WTC11 (cell line): ENCODE measurements at regions not wholly inside any gene's neighbourhood (a gene's known extent, or its start where the extent isn't known, plus 50 kb on each side); places are given as distances from the start of the nearest gene placed in this dataset.

Experiments used
- ATF1 ChIP-seq: sonication (generic); formaldehyde crosslinking; IDR thresholded peaks from 2 replicates; pipeline ENCODE4 v1.8.1; 2023; ENCODE audit warnings: mild to moderate bottlenecking, moderate library complexity, missing genetic modification reagents
- CTCF ChIP-seq: fragments of 200-600 bp; IDR thresholded peaks from 2 replicates; pipeline ENCODE4 v1.8.0; 2022; ENCODE audit warnings: antibody characterized with exemption
- MAX ChIP-seq: sonication (generic); formaldehyde crosslinking; IDR thresholded peaks from 2 replicates; pipeline ENCODE4 v1.8.0; 2022; ENCODE audit warnings: mild to moderate bottlenecking, missing genetic modification reagents
- NFE2L1 ChIP-seq: sonication (generic); formaldehyde crosslinking; IDR thresholded peaks from 2 replicates; pipeline ENCODE4 v1.8.1; 2023; ENCODE audit warnings: missing genetic modification reagents
- SP1 ChIP-seq: sonication (generic); formaldehyde crosslinking; conservative IDR thresholded peaks from 2 replicates; pipeline ENCODE4 v1.8.1; 2022; ENCODE audit warnings: missing genetic modification reagents
- TCF7 ChIP-seq: sonication (generic); formaldehyde crosslinking; IDR thresholded peaks from 2 replicates; pipeline ENCODE4 v1.8.0; 2022; ENCODE audit warnings: mild to moderate bottlenecking, low read depth, missing genetic modification reagents, moderate library complexity
- TF ChIP-seq, protein P1 (sequence below): sonication (generic); formaldehyde crosslinking; IDR thresholded peaks from 2 replicates; pipeline ENCODE4 v1.8.0; 2022; ENCODE audit warnings: missing genetic modification reagents

DNA sequence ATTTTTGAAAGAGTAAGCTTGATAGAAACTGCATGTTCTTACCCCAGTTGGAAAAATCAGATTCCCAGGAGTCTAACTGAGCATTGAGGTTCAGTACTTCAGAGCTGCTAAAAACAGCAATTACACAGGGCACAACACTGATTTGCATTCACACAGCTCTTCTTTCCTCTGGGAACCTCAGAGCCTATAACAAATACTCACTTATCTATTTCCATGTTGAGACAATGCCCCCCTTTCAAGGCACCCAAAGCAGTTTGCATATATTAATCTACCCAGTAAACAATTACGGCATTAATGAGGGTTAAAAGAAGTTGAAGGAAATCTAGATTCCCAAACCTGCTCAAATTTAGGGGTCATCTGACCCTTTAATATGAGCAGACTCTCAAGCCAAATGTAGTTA lies 126.9 kb upstream of the SLC35F3 start:
- TF ChIP-seq CTCF, result no peak
- TF ChIP-seq ATF1 (CRISPR knock-in tag), result no peak
- no peak for TF ChIP-seq MAX (CRISPR knock-in tag)
- TF ChIP-seq SP1 (CRISPR knock-in tag), result no peak
- TF ChIP-seq NFE2L1 (CRISPR knock-in tag), result no peak
- TF ChIP-seq TCF7, result no peak
- TF ChIP-seq, protein P1, sequence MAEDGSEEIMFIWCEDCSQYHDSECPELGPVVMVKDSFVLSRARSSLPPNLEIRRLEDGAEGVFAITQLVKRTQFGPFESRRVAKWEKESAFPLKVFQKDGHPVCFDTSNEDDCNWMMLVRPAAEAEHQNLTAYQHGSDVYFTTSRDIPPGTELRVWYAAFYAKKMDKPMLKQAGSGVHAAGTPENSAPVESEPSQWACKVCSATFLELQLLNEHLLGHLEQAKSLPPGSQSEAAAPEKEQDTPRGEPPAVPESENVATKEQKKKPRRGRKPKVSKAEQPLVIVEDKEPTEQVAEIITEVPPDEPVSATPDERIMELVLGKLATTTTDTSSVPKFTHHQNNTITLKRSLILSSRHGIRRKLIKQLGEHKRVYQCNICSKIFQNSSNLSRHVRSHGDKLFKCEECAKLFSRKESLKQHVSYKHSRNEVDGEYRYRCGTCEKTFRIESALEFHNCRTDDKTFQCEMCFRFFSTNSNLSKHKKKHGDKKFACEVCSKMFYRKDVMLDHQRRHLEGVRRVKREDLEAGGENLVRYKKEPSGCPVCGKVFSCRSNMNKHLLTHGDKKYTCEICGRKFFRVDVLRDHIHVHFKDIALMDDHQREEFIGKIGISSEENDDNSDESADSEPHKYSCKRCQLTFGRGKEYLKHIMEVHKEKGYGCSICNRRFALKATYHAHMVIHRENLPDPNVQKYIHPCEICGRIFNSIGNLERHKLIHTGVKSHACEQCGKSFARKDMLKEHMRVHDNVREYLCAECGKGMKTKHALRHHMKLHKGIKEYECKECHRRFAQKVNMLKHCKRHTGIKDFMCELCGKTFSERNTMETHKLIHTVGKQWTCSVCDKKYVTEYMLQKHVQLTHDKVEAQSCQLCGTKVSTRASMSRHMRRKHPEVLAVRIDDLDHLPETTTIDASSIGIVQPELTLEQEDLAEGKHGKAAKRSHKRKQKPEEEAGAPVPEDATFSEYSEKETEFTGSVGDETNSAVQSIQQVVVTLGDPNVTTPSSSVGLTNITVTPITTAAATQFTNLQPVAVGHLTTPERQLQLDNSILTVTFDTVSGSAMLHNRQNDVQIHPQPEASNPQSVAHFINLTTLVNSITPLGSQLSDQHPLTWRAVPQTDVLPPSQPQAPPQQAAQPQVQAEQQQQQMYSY, result no peak
